Panc1 (cell line): ENCODE measurements at regions not wholly inside any gene's neighbourhood (a gene's known extent, or its start where the extent isn't known, plus 50 kb on each side); places are given as distances from the start of the nearest gene placed in this dataset.

ENCODE experiments used
- ATAC-seq: fragments of 200-7000 bp; cut with Tn5 transposase; 2 replicates; pipeline ENCODE4 v1.9.1; 2020; ENCODE audit warnings: mild to moderate bottlenecking, moderate library complexity
- BruUV-seq: library from RNA; stranded (reverse); fragments of 400-500 nt; replicated peaks from 2 replicates; lab custom pipeline; 2021; lab: Mats Ljungman, UMichigan
- CTCF ChIA-PET: fragments of 300-600 bp; sonication (Branson Sonifier 250); formaldehyde crosslinking; loops from one replicate; lab custom pipeline; 2022; ENCODE audit warnings: antibody characterized with exemption; lab: Charles Lee
- POLR2A ChIA-PET: fragments of 300-600 bp; sonication (Branson Sonifier 250); formaldehyde crosslinking; loops from one replicate; lab custom pipeline; 2022; ENCODE audit warnings: antibody characterized with exemption; lab: Charles Lee
- DNase-seq: peaks from one replicate; pipeline ENCODE4 v3.0.0-alpha.2; 2010; ENCODE audit warnings: low read depth, low spot score
- H3K27ac ChIP-seq: 2 replicates; pipeline ENCODE4 v1.5.1; 2011; ENCODE audit warnings: mild to moderate bottlenecking, low read length, inconsistent platforms
- H3K27me3 ChIP-seq: fragments of 200-500 bp; sonication (Bioruptor generic); 2 replicates; pipeline ENCODE4 v1.6.0; 2014; ENCODE audit warnings: low read length, inconsistent platforms; ENCODE audit not compliant: control insufficient read depth, insufficient read depth
- H3K36me3 ChIP-seq: fragments of 200-500 bp; sonication (Bioruptor generic); 2 replicates; pipeline ENCODE4 v1.5.1; 2014; ENCODE audit warnings: inconsistent platforms, mild to moderate bottlenecking, low read length, moderate library complexity; ENCODE audit not compliant: control insufficient read depth, insufficient read depth
- H3K4me1 ChIP-seq: 2 replicates; pipeline ENCODE4 v1.5.1; 2011; ENCODE audit warnings: inconsistent platforms, mild to moderate bottlenecking, low read length, moderate library complexity; ENCODE audit not compliant: control insufficient read depth, insufficient read depth
- H3K4me3 ChIP-seq, 2 experiments: 2 replicates each; pipeline ENCODE4 v1.5.1; 2011 to 2012; ENCODE audit warnings: low read depth in 2 of 2, low read length in 2 of 2, mild to moderate bottlenecking in 2 of 2, inconsistent platforms in 1 of 2, moderate library complexity in 1 of 2
- H3K9me3 ChIP-seq: fragments of 200-500 bp; sonication (Bioruptor generic); 2 replicates; pipeline ENCODE4 v1.5.1; 2014; ENCODE audit warnings: low read depth, mild to moderate bottlenecking, inconsistent platforms, low read length, moderate library complexity; ENCODE audit not compliant: control insufficient read depth, insufficient read depth
- POLR2AphosphoS5 ChIP-seq: IDR thresholded peaks from 2 replicates; pipeline ENCODE4 v1.6.1; 2012; ENCODE audit warnings: mild to moderate bottlenecking, low read depth, low read length, moderate library complexity
- SIN3A ChIP-seq: IDR thresholded peaks from 2 replicates; pipeline ENCODE4 v1.6.1; 2012; ENCODE audit warnings: low read depth, mild to moderate bottlenecking, low read length, moderate library complexity, borderline replicate concordance; ENCODE audit not compliant: insufficient read depth
- TCF7L2 ChIP-seq: IDR thresholded peaks from 2 replicates; pipeline ENCODE4 v1.6.1; 2011; ENCODE audit warnings: mild to moderate bottlenecking, low read depth, low read length, inconsistent platforms
- in situ Hi-C: cut with HindIII; loops from 2 replicates; pipeline ENCODE4 v1.10.0; 2016; ENCODE audit warnings: low sequenced_read_pairs, low pct_unique_long_range_greater_than_20kb
- intact Hi-C: fragments of 100-400 bp; cut with micrococcal nuclease; formaldehyde crosslinking; loops from one replicate; pipeline ENCODE4 v1.10.0; 2022; ENCODE audit not compliant: unreplicated experiment
- TF ChIP-seq, protein P1 (sequence below), 2 experiments: IDR thresholded peaks; 2 replicates each; pipeline ENCODE4 v1.6.1; 2011 to 2012; ENCODE audit warnings: low read depth in 2 of 2, control low read depth in 1 of 2, low read length in 1 of 2, mild to moderate bottlenecking in 1 of 2, moderate library complexity in 1 of 2; ENCODE audit not compliant: insufficient read depth in 1 of 2
- TF ChIP-seq, protein P2 (sequence below): fragments of 450-650 bp; IDR thresholded peaks from 2 replicates; pipeline ENCODE4 v1.5.1; 2017; ENCODE audit warnings: mild to moderate bottlenecking

DNA sequence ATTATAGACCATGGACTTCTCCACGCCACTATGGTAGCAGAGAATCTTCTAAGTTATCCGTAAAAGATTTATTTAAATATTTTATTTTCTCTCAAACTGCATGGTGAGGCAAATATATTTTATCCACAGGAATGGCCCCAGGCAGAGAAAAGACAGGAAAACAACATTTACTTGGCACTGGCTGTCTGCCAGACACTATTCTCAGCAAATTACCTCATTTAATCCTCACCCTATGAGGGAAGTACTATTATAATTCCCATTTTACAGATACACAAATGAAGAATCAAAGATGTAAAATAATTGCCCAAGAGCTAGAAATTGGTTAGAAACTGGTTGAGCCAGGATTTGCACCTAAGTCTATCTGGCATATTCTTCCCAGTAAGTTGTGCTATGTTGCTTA lies 361.4 kb upstream of the IL12A start:
- H3K27me3 ChIP-seq = no peaks in the 10 kb centered on the region
- no peak overlapping the region for H3K4me3 ChIP-seq
- no peak for TF ChIP-seq TCF7L2
- TF ChIP-seq POLR2AphosphoS5 = no peak
- TF ChIP-seq, protein P1, sequence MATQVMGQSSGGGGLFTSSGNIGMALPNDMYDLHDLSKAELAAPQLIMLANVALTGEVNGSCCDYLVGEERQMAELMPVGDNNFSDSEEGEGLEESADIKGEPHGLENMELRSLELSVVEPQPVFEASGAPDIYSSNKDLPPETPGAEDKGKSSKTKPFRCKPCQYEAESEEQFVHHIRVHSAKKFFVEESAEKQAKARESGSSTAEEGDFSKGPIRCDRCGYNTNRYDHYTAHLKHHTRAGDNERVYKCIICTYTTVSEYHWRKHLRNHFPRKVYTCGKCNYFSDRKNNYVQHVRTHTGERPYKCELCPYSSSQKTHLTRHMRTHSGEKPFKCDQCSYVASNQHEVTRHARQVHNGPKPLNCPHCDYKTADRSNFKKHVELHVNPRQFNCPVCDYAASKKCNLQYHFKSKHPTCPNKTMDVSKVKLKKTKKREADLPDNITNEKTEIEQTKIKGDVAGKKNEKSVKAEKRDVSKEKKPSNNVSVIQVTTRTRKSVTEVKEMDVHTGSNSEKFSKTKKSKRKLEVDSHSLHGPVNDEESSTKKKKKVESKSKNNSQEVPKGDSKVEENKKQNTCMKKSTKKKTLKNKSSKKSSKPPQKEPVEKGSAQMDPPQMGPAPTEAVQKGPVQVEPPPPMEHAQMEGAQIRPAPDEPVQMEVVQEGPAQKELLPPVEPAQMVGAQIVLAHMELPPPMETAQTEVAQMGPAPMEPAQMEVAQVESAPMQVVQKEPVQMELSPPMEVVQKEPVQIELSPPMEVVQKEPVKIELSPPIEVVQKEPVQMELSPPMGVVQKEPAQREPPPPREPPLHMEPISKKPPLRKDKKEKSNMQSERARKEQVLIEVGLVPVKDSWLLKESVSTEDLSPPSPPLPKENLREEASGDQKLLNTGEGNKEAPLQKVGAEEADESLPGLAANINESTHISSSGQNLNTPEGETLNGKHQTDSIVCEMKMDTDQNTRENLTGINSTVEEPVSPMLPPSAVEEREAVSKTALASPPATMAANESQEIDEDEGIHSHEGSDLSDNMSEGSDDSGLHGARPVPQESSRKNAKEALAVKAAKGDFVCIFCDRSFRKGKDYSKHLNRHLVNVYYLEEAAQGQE (IDR thresholded peaks at IDR 0.05; ENCODE audit: insufficient read depth in 1 of 2, low read depth in 2 of 2, low read length in 1 of 2) = no peak
- TF ChIP-seq, protein P2, sequence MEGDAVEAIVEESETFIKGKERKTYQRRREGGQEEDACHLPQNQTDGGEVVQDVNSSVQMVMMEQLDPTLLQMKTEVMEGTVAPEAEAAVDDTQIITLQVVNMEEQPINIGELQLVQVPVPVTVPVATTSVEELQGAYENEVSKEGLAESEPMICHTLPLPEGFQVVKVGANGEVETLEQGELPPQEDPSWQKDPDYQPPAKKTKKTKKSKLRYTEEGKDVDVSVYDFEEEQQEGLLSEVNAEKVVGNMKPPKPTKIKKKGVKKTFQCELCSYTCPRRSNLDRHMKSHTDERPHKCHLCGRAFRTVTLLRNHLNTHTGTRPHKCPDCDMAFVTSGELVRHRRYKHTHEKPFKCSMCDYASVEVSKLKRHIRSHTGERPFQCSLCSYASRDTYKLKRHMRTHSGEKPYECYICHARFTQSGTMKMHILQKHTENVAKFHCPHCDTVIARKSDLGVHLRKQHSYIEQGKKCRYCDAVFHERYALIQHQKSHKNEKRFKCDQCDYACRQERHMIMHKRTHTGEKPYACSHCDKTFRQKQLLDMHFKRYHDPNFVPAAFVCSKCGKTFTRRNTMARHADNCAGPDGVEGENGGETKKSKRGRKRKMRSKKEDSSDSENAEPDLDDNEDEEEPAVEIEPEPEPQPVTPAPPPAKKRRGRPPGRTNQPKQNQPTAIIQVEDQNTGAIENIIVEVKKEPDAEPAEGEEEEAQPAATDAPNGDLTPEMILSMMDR = no peak
- no peak for TF ChIP-seq SIN3A
- ATAC-seq = no peak
- no peak for DNase-seq
- in situ Hi-C loops = no loop called here
- H3K9me3 ChIP-seq = no peaks in the 10 kb centered on the region
- H3K27ac ChIP-seq = peak overlapping the region; percentile 41; the same call in 1 of the 2 replicates
- BruUV-seq = no TSS peak
- POLR2A ChIA-PET = interaction anchor here (0.6 kb wide), 1 partner anchor 84 kb away, joined by 3 read pairs; no protein-coding TSS in a partner anchor
- CTCF ChIA-PET = no interaction called here
- intact Hi-C loops = no loop called here
- no peaks in the 10 kb centered on the region for H3K36me3 ChIP-seq
- H3K4me1 ChIP-seq = peaks cover 25% of the 10 kb centered on the region

DNA sequence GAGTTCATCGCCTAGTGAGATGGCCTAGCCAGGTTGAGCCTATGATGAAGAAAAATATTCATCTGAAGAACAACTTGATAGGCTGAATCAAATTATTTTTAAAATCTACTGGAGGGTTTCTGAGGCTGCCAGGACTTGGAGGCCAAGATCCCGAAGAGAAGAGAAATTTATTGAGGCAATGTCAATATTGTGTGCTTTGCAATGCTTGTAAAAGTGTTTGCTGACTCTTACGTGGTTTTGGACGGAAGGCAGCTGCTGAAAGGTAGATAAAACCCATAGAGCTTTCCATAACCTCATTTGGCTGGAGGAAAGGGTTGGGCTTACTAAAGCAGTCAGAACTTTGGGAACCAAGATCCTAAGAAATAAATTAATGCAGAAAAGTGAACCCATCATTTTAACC lies 361.0 kb upstream of the IL12A start:
- H3K4me1 ChIP-seq = peaks cover 25% of the 10 kb centered on the region
- ChIA-PET POLR2A (interaction anchor here (0.6 kb wide), 1 partner anchor 83 kb away, joined by 3 read pairs; no protein-coding TSS in a partner anchor), CTCF (no interaction called here)
- no peaks in the 10 kb centered on the region for H3K9me3 ChIP-seq
- no TSS peak for BruUV-seq
- H3K27ac ChIP-seq = peak overlapping the region; percentile 62; the same call in 1 of the 2 replicates
- DNase-seq (no peak), ATAC-seq (peak; percentile 89)
- H3K4me3 ChIP-seq = no peak overlapping the region
- intact Hi-C loops = no loop called here
- in situ Hi-C loops = no loop called here
- H3K27me3 ChIP-seq = no peaks in the 10 kb centered on the region
- TF ChIP-seq SIN3A (no peak), POLR2AphosphoS5 (peak; percentile 90), TCF7L2 (peak; percentile 92)
- TF ChIP-seq, protein P2 = no peak
- TF ChIP-seq, protein P1 (IDR thresholded peaks at IDR 0.05; ENCODE audit: insufficient read depth in 1 of 2, low read depth in 2 of 2, low read length in 1 of 2) = no peak
- H3K36me3 ChIP-seq = no peaks in the 10 kb centered on the region
